ENCODE measurements at regions not wholly inside any gene's neighbourhood (a gene's known extent, or its start where the extent isn't known, plus 50 kb on each side); places are given as distances from the start of the nearest gene placed in this dataset.

- H3K36me3 ChIP-seq, result no peaks in the 10 kb centered on the region
- no peak for DNase-seq
- intact Hi-C loops (cut with DNase I; ENCODE audit: low total_unique reads), result no loop called here
Observed at GRCh38 chr3:106366352-106366751, 497.5 kb upstream of the CBLB start.

GRCh38 chr3:106367496-106367895 is 498.7 kb upstream of the CBLB start:
- TF ChIP-seq POLR2A (IDR thresholded peaks at IDR 0.05), result no peak
- TF ChIP-seq POLR2AphosphoS5 (IDR thresholded peaks at IDR 0.05), result no peak
- TF ChIP-seq CTCF (IDR thresholded peaks at IDR 0.05), result no peak
- no peak for TF ChIP-seq EP300 (IDR thresholded peaks at IDR 0.05; ENCODE audit: low read depth)

More at GRCh38 chr3:106366352-106366751, 497.5 kb upstream of the CBLB start:
- in situ Hi-C loops (cut with MboI; ENCODE audit: low pct_ligation_motif_present in 1 of 4, low pct_unique_long_range_greater_than_20kb in 1 of 4, low sequenced_read_pairs in 3 of 4), result no loop called here
- Histone ChIP-seq H3K4me3 (no peak overlapping the region), H3K27me3 (no peaks in the 10 kb centered on the region), H3K27ac (no peak overlapping the region), H3K4me1 (no peaks in the 10 kb centered on the region), H3K9me3 (no peaks in the 10 kb centered on the region)
- no peak for TF ChIP-seq POLR2AphosphoS5 (IDR thresholded peaks at IDR 0.05)
- TF ChIP-seq CTCF (IDR thresholded peaks at IDR 0.05), result no peak
- TF ChIP-seq POLR2A (IDR thresholded peaks at IDR 0.05), result no peak
- TF ChIP-seq EP300 (IDR thresholded peaks at IDR 0.05; ENCODE audit: low read depth), result no peak

GRCh38 chr3:106371221-106371970 is 502.6 kb upstream of the CBLB start:
- no peaks in the 10 kb centered on the region for H3K27me3 ChIP-seq
- H3K9me3 ChIP-seq, result no peaks in the 10 kb centered on the region
- no peaks in the 10 kb centered on the region for H3K36me3 ChIP-seq
- TF ChIP-seq EP300 (IDR thresholded peaks at IDR 0.05; ENCODE audit: low read depth) (no peak), POLR2A (IDR thresholded peaks at IDR 0.05) (no peak), POLR2AphosphoS5 (IDR thresholded peaks at IDR 0.05) (no peak), CTCF (IDR thresholded peaks at IDR 0.05) (no peak)
- H3K4me3 ChIP-seq, result no peak overlapping the region
- in situ Hi-C loops (cut with MboI; ENCODE audit: low pct_ligation_motif_present in 1 of 4, low pct_unique_long_range_greater_than_20kb in 1 of 4, low sequenced_read_pairs in 3 of 4) (no loop called here), intact Hi-C loops (cut with DNase I; ENCODE audit: low total_unique reads) (no loop called here)
- WGBS, 2 donors (ENCODE audit: low coverage in 1 of 2), result 76 to 79% methylated on average over 9 to 10 of the region's 10 CpGs
- no peaks in the 10 kb centered on the region for H3K4me1 ChIP-seq
- no peak overlapping the region for H3K27ac ChIP-seq
- DNase-seq, result no peak

More at GRCh38 chr3:106367496-106367895, 498.7 kb upstream of the CBLB start:
- Histone ChIP-seq H3K4me3 (no peak overlapping the region), H3K27me3 (no peaks in the 10 kb centered on the region), H3K4me1 (no peaks in the 10 kb centered on the region), H3K36me3 (no peaks in the 10 kb centered on the region), H3K27ac (no peak overlapping the region), H3K9me3 (no peaks in the 10 kb centered on the region)
- intact Hi-C loops (cut with DNase I; ENCODE audit: low total_unique reads), result no loop called here
- DNase-seq, result no peak
- 43 to 56% methylated on average over 2 of the region's 2 CpGs for WGBS, 2 donors (ENCODE audit: low coverage in 1 of 2)
- in situ Hi-C loops (cut with MboI; ENCODE audit: low pct_ligation_motif_present in 1 of 4, low pct_unique_long_range_greater_than_20kb in 1 of 4, low sequenced_read_pairs in 3 of 4), result no loop called here

GRCh38 chr3:106371971-106372805 is 503.4 kb upstream of the CBLB start:
- H3K4me1 ChIP-seq, result no peaks in the 10 kb centered on the region
- intact Hi-C loops (cut with DNase I; ENCODE audit: low total_unique reads) (no loop called here), in situ Hi-C loops (cut with MboI; ENCODE audit: low pct_ligation_motif_present in 1 of 4, low pct_unique_long_range_greater_than_20kb in 1 of 4, low sequenced_read_pairs in 3 of 4) (no loop called here)
- H3K9me3 ChIP-seq, result no peaks in the 10 kb centered on the region
- no peaks in the 10 kb centered on the region for H3K27me3 ChIP-seq
- TF ChIP-seq CTCF (IDR thresholded peaks at IDR 0.05), result no peak
- TF ChIP-seq POLR2A (IDR thresholded peaks at IDR 0.05), result no peak
- no peak for TF ChIP-seq EP300 (IDR thresholded peaks at IDR 0.05; ENCODE audit: low read depth)
- TF ChIP-seq POLR2AphosphoS5 (IDR thresholded peaks at IDR 0.05), result no peak
- H3K27ac ChIP-seq, result no peak overlapping the region
- no peak overlapping the region for H3K4me3 ChIP-seq
- no peaks in the 10 kb centered on the region for H3K36me3 ChIP-seq
- no peak for DNase-seq
- WGBS, 2 donors (ENCODE audit: low coverage in 1 of 2), result 83 to 93% methylated on average over 1 of the region's 1 CpG

Measured in transverse colon (tissue), 4 donors.